HEK293 (cell line): ENCODE measurements at regions not wholly inside any gene's neighbourhood (a gene's known extent, or its start where the extent isn't known, plus 50 kb on each side); places are given as distances from the start of the nearest gene placed in this dataset.

Experiments used
- CTCF ChIA-PET: fragments of 350-600 bp; formaldehyde crosslinking; extraction: SDS; loops from one replicate; lab custom pipeline; 2021; ENCODE audit warnings: antibody characterized with exemption; lab: Yijun Ruan, JAX
- POLR2A ChIA-PET: fragments of 300-600 bp; formaldehyde crosslinking; extraction: SDS; loops from one replicate; lab custom pipeline; 2020; ENCODE audit warnings: antibody characterized with exemption, inconsistent platforms; lab: Yijun Ruan, JAX
- H3K27ac ChIP-seq: fragments of 200-500 bp; sonication (Bioruptor generic); 2 replicates; pipeline ENCODE4 v1.5.1; 2014; ENCODE audit warnings: low read depth, low read length, control low read depth, inconsistent platforms; ENCODE audit errors: extremely low read depth
- H3K36me3 ChIP-seq, 2 experiments: fragments of 200-500 bp in 1 of 2; sonication (Bioruptor generic) in 1 of 2; 1 replicate in 1 of 2; 2 replicates in 1 of 2; pipeline ENCODE4 v1.5.1; 2014 to 2017; ENCODE audit warnings: inconsistent platforms in 2 of 2, low read length in 2 of 2; ENCODE audit not compliant: control insufficient read depth in 2 of 2, insufficient read depth in 1 of 2
- H3K4me1 ChIP-seq: fragments of 200-500 bp; sonication (Bioruptor generic); 2 replicates; pipeline ENCODE4 v1.5.1; 2014; ENCODE audit warnings: mild to moderate bottlenecking, low read length, inconsistent platforms; ENCODE audit not compliant: control insufficient read depth, insufficient read depth
- H3K4me3 ChIP-seq: 2 replicates; pipeline ENCODE4 v1.5.1; 2011; ENCODE audit warnings: low read depth, mild to moderate bottlenecking, control low read depth, low read length, moderate library complexity
- H3K9me3 ChIP-seq: fragments of 200-500 bp; sonication (Bioruptor generic); 2 replicates; pipeline ENCODE4 v1.5.1; 2014; ENCODE audit warnings: low read depth, low read length, inconsistent platforms; ENCODE audit not compliant: control insufficient read depth, insufficient read depth
- GLI2 ChIP-seq: fragments of 450-650 bp; formaldehyde crosslinking; IDR thresholded peaks from 2 replicates; pipeline ENCODE4; 2017; ENCODE audit warnings: missing biosample characterization, missing genetic modification characterization, low read depth, borderline replicate concordance
- HOXD13 ChIP-seq: sonication (generic); formaldehyde crosslinking; IDR thresholded peaks from 2 replicates; pipeline ENCODE4 v1.8.0; 2022; ENCODE audit warnings: missing genetic modification reagents, borderline replicate concordance
- KLF8 ChIP-seq: fragments of 450-650 bp; formaldehyde crosslinking; IDR thresholded peaks from 2 replicates; pipeline ENCODE4 v1.5.1; 2016; ENCODE audit warnings: missing biosample characterization, missing genetic modification characterization
- KLF9 ChIP-seq: fragments of 450-650 bp; formaldehyde crosslinking; IDR thresholded peaks from 2 replicates; pipeline ENCODE4 v1.5.1; 2016; ENCODE audit warnings: missing biosample characterization, missing genetic modification characterization, low read depth
- MYNN ChIP-seq: fragments of 450-650 bp; formaldehyde crosslinking; IDR thresholded peaks from 2 replicates; pipeline ENCODE4 v1.5.1; 2016; ENCODE audit warnings: missing biosample characterization, missing genetic modification characterization, borderline replicate concordance
- SP3 ChIP-seq: fragments of 450-650 bp; formaldehyde crosslinking; IDR thresholded peaks from 2 replicates; pipeline ENCODE4 v1.5.1; 2016; ENCODE audit warnings: missing biosample characterization, missing genetic modification characterization
- WT1 ChIP-seq: fragments of 450-650 bp; formaldehyde crosslinking; IDR thresholded peaks from 2 replicates; pipeline ENCODE4 v1.5.1; 2016; ENCODE audit warnings: missing biosample characterization, missing genetic modification characterization
- ZBTB10 ChIP-seq: fragments of 450-650 bp; formaldehyde crosslinking; IDR thresholded peaks from 2 replicates; pipeline ENCODE4 v1.5.1; 2016; ENCODE audit warnings: missing biosample characterization, missing genetic modification characterization
- ZBTB20 ChIP-seq: fragments of 450-650 bp; formaldehyde crosslinking; IDR thresholded peaks from 2 replicates; pipeline ENCODE4 v1.5.1; 2016; ENCODE audit warnings: missing biosample characterization, missing genetic modification characterization
- ZBTB26 ChIP-seq: fragments of 450-650 bp; formaldehyde crosslinking; optimal IDR thresholded peaks from 2 replicates; pipeline ENCODE3; 2016; ENCODE audit warnings: missing biosample characterization, mild to moderate bottlenecking, missing genetic modification characterization
- ZIC2 ChIP-seq: fragments of 450-650 bp; formaldehyde crosslinking; IDR thresholded peaks from 2 replicates; pipeline ENCODE4 v1.5.1; 2016; ENCODE audit warnings: missing biosample characterization, missing genetic modification characterization
- ZNF10 ChIP-seq: fragments of 450-650 bp; formaldehyde crosslinking; IDR thresholded peaks from 2 replicates; pipeline ENCODE4 v1.5.1; 2017; ENCODE audit warnings: missing biosample characterization, missing genetic modification characterization
- ZNF112 ChIP-seq: fragments of 450-650 bp; formaldehyde crosslinking; IDR thresholded peaks from 2 replicates; pipeline ENCODE4 v1.5.0; 2017; ENCODE audit warnings: missing biosample characterization, missing genetic modification characterization
- ZNF184 ChIP-seq: fragments of 450-650 bp; IDR thresholded peaks from 2 replicates; pipeline ENCODE4 v1.5.1; 2018; ENCODE audit warnings: missing biosample characterization, mild to moderate bottlenecking, missing genetic modification characterization
- ZNF311 ChIP-seq: fragments of 450-650 bp; formaldehyde crosslinking; IDR thresholded peaks from 2 replicates; pipeline ENCODE4 v1.5.1; 2017; ENCODE audit warnings: missing biosample characterization, missing genetic modification characterization, borderline replicate concordance
- ZNF354C ChIP-seq: fragments of 450-650 bp; formaldehyde crosslinking; IDR thresholded peaks from 2 replicates; pipeline ENCODE4 v1.5.1; 2016; ENCODE audit warnings: missing biosample characterization, missing genetic modification characterization, low read depth, borderline replicate concordance
- ZNF394 ChIP-seq: fragments of 450-650 bp; formaldehyde crosslinking; IDR thresholded peaks from 2 replicates; pipeline ENCODE4 v1.5.1; 2016; ENCODE audit warnings: missing biosample characterization, missing genetic modification characterization, mild to moderate bottlenecking, moderate library complexity, borderline replicate concordance
- ZNF433 ChIP-seq: fragments of 450-650 bp; formaldehyde crosslinking; IDR thresholded peaks from 2 replicates; pipeline ENCODE4 v1.5.1; 2016; ENCODE audit warnings: missing biosample characterization, missing genetic modification characterization, low read depth
- ZNF488 ChIP-seq: fragments of 450-650 bp; formaldehyde crosslinking; IDR thresholded peaks from 2 replicates; pipeline ENCODE4 v1.5.1; 2016; ENCODE audit warnings: missing biosample characterization, missing genetic modification characterization
- ZNF555 ChIP-seq: fragments of 450-650 bp; formaldehyde crosslinking; conservative IDR thresholded peaks from 2 replicates; pipeline ENCODE4 v1.5.1; 2017; ENCODE audit warnings: missing biosample characterization, mild to moderate bottlenecking, missing genetic modification characterization, inconsistent platforms
- ZNF600 ChIP-seq: fragments of 450-650 bp; formaldehyde crosslinking; IDR thresholded peaks from 2 replicates; pipeline ENCODE4 v1.5.1; 2016; ENCODE audit warnings: missing biosample characterization, missing genetic modification characterization
- ZNF626 ChIP-seq: fragments of 450-650 bp; sonication (Bioruptor Pico); formaldehyde crosslinking; IDR thresholded peaks from 2 replicates; pipeline ENCODE4 v1.5.1; 2018; ENCODE audit warnings: missing biosample characterization, missing genetic modification characterization, inconsistent platforms
- ZNF654 ChIP-seq: fragments of 450-650 bp; formaldehyde crosslinking; IDR thresholded peaks from 2 replicates; pipeline ENCODE4 v1.5.1; 2016; ENCODE audit warnings: low read depth, missing biosample characterization, missing genetic modification characterization
- ZNF658 ChIP-seq: fragments of 450-650 bp; formaldehyde crosslinking; IDR thresholded peaks from 2 replicates; pipeline ENCODE4; 2016; ENCODE audit warnings: missing biosample characterization, missing genetic modification characterization
- ZNF76 ChIP-seq: fragments of 450-650 bp; formaldehyde crosslinking; IDR thresholded peaks from 2 replicates; pipeline ENCODE4; 2016; ENCODE audit warnings: low read depth, missing biosample characterization, missing genetic modification characterization, borderline replicate concordance
- ZNF792 ChIP-seq: fragments of 450-650 bp; formaldehyde crosslinking; IDR thresholded peaks from 2 replicates; pipeline ENCODE4 v1.5.1; 2016; ENCODE audit warnings: missing biosample characterization, missing genetic modification characterization
- ZSCAN30 ChIP-seq: fragments of 450-650 bp; IDR thresholded peaks from 2 replicates; pipeline ENCODE4 v1.5.1; 2018; ENCODE audit warnings: missing biosample characterization, mild to moderate bottlenecking, missing genetic modification characterization, moderate library complexity
- TF ChIP-seq, protein P1 (sequence below): fragments of 450-650 bp; formaldehyde crosslinking; IDR thresholded peaks from 2 replicates; pipeline ENCODE4 v1.5.1; 2016; ENCODE audit warnings: missing biosample characterization, missing genetic modification characterization
- TF ChIP-seq, protein P2 (sequence below): fragments of 450-650 bp; formaldehyde crosslinking; IDR thresholded peaks from 2 replicates; pipeline ENCODE4 v1.5.1; 2017; ENCODE audit warnings: missing biosample characterization, missing genetic modification characterization

GRCh38 chr10:128973221-128973620 lies 493.8 kb upstream of the MGMT start:
- Histone ChIP-seq H3K4me1 (peaks cover 3% of the 10 kb centered on the region; the same call in 1 of the 2 replicates), H3K27ac (no peak overlapping the region), H3K9me3 (no peaks in the 10 kb centered on the region), H3K36me3 (no peaks in the 10 kb centered on the region), H3K4me3 (no peak overlapping the region)
- POLR2A ChIA-PET: no interaction called here
- CTCF ChIA-PET: interaction anchor here (0.5 kb wide), 1 partner anchor 55 kb away, joined by 3 read pairs; no protein-coding TSS in a partner anchor
- no peak for TF ChIP-seq ZBTB20 (tag by site-specific recombination)
- TF ChIP-seq ZNF792 (tag by site-specific recombination): no peak
- TF ChIP-seq KLF8 (tag by site-specific recombination): no peak
- no peak for TF ChIP-seq SP3 (tag by site-specific recombination)
- no peak for TF ChIP-seq WT1
- TF ChIP-seq ZNF600 (tag by site-specific recombination): no peak
- TF ChIP-seq ZSCAN30 (tag by site-specific recombination): no peak
- TF ChIP-seq, protein P1, sequence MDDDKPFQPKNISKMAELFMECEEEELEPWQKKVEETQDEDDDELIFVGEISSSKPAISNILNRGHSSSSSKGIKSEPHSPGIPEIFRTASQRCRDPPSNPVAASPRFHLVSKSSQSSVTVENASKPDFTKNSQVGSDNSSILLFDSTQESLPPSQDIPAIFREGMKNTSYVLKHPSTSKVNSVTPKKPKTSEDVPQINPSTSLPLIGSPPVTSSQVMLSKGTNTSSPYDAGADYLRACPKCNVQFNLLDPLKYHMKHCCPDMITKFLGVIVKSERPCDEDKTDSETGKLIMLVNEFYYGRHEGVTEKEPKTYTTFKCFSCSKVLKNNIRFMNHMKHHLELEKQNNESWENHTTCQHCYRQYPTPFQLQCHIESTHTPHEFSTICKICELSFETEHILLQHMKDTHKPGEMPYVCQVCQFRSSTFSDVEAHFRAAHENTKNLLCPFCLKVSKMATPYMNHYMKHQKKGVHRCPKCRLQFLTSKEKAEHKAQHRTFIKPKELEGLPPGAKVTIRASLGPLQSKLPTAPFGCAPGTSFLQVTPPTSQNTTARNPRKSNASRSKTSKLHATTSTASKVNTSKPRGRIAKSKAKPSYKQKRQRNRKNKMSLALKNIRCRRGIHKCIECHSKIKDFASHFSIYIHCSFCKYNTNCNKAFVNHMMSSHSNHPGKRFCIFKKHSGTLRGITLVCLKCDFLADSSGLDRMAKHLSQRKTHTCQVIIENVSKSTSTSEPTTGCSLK: no peak
- TF ChIP-seq KLF9: no peak
- TF ChIP-seq MYNN (tag by site-specific recombination): no peak
- TF ChIP-seq ZIC2 (tag by site-specific recombination): no peak
- no peak for TF ChIP-seq ZNF311
- TF ChIP-seq, protein P2, sequence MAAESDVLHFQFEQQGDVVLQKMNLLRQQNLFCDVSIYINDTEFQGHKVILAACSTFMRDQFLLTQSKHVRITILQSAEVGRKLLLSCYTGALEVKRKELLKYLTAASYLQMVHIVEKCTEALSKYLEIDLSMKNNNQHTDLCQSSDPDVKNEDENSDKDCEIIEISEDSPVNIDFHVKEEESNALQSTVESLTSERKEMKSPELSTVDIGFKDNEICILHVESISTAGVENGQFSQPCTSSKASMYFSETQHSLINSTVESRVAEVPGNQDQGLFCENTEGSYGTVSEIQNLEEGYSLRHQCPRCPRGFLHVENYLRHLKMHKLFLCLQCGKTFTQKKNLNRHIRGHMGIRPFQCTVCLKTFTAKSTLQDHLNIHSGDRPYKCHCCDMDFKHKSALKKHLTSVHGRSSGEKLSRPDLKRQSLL: no peak
- TF ChIP-seq ZNF488: no peak
- no peak for TF ChIP-seq ZNF76 (tag by site-specific recombination)
- TF ChIP-seq ZNF394: no peak
- no peak for TF ChIP-seq ZNF433 (tag by site-specific recombination)
- TF ChIP-seq ZNF626 (tag by site-specific recombination): no peak
- TF ChIP-seq ZNF10 (tag by site-specific recombination): no peak
- TF ChIP-seq ZBTB26: no peak

DNA sequence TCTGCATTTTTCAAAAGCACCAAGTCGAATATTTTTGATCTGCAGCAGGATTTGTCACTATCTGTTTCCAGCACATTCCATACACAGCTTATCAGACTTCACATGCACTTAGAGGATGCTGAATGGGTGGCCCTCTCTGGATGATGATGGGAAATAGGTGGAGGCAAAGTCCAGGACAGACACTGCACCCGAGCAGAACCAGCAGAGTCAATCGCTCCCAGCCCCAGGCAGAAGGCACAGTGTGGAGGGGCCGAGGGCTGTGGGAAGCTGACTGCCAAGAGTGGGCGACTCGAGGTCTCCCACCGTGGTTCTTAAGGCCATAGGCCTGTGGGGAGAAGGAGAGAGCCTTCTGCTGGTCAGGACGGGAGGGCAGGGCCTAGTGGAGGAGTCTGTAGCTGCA lies 490.2 kb upstream of the MGMT start:
- ChIA-PET POLR2A (no interaction called here), CTCF (no interaction called here)
- H3K4me1 ChIP-seq: peaks cover 3% of the 10 kb centered on the region; the same call in 1 of the 2 replicates
- H3K27ac ChIP-seq: no peak overlapping the region
- H3K9me3 ChIP-seq: no peaks in the 10 kb centered on the region
- no peak overlapping the region for H3K4me3 ChIP-seq
- no peaks in the 10 kb centered on the region for H3K36me3 ChIP-seq
- no peak for TF ChIP-seq ZNF354C (tag by site-specific recombination)
- TF ChIP-seq ZNF654 (tag by site-specific recombination): no peak
- no peak for TF ChIP-seq GLI2
- TF ChIP-seq ZNF658 (tag by site-specific recombination): no peak
- no peak for TF ChIP-seq ZNF555 (tag by site-specific recombination)
- no peak for TF ChIP-seq ZNF184
- no peak for TF ChIP-seq ZNF394
- no peak for TF ChIP-seq ZNF488
- no peak for TF ChIP-seq HOXD13 (CRISPR knock-in tag)
- no peak for TF ChIP-seq ZNF112 (tag by site-specific recombination)
- no peak for TF ChIP-seq ZBTB10 (tag by site-specific recombination)
